NCI-H524 (cell line): ENCODE measurements at regions not wholly inside any gene's neighbourhood (a gene's known extent, or its start where the extent isn't known, plus 50 kb on each side); places are given as distances from the start of the nearest gene placed in this dataset.

Source experiments
- DNase-seq, 2 experiments: peaks; one replicate each; lab custom pipeline; 2025; lab: John Stamatoyannopoulos, UW

- DNase-seq = no peak
Observed at GRCh38 chr2:71839826-71840225, 307.8 kb downstream of the CYP26B1 start.

GRCh38 chr2:71834796-71835195 is 312.9 kb downstream of the CYP26B1 start:
- no peak for DNase-seq

GRCh38 chr2:71833855-71834560 is 313.7 kb downstream of the CYP26B1 start:
- no peak for DNase-seq

DNA sequence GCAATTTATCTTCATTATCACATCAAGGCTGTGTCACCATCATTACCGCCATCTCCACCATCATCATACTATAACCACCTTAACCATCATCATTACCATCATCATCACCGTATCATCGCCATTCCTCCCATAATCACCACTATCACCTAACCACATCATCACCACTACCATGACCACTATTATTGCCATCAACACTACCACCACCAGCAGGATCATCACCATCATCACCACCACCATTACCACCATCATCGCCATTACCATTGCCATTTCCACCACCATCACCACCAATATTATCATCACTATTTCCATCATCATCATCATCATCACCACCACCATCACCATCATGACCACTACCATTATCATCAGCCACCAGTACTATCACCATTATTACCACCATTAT is 314.4 kb downstream of the CYP26B1 start:
- DNase-seq = no peak

DNA sequence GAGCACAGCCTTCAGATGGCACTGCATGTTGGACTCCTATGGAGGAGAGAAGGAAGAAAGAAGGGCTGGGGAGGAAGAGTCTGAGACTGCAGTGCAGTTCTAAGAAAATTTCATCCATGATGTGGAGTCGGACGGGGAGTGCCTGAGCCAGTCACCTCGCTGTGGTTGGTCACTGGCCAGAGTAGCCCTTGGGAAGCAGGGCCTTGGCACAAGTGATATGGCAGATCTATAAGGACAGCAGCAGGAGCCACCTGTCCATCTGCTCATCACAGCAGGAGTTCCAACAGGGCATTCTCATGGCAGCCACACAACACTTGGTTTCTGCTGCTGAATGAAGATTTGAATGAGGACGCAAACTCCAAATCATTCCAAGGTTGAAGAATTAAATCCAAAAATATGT is 314.8 kb downstream of the CYP26B1 start:
- no peak for DNase-seq

DNA sequence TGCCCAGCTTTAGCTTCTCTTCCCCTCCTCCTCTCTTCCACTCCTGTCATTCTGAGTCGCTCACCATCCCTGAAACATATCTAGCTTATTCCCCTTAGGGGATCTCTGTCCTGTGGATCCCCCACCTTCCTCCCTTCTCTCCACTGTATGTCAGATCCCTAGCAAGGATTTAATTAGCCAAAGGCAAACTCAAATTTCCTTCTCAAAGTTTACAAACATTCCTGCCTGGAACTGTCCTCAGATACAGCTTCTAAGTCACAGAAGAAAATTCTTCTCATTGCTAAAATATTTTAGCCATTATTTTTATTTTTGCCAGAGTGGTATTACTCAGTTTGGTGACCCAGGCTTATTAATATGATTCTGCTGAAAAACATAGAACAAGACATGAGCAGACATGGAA is 315.3 kb downstream of the CYP26B1 start:
- no peak for DNase-seq

- no peak for DNase-seq
Observed at GRCh38 chr2:71831193-71831577, 316.5 kb downstream of the CYP26B1 start.

DNA sequence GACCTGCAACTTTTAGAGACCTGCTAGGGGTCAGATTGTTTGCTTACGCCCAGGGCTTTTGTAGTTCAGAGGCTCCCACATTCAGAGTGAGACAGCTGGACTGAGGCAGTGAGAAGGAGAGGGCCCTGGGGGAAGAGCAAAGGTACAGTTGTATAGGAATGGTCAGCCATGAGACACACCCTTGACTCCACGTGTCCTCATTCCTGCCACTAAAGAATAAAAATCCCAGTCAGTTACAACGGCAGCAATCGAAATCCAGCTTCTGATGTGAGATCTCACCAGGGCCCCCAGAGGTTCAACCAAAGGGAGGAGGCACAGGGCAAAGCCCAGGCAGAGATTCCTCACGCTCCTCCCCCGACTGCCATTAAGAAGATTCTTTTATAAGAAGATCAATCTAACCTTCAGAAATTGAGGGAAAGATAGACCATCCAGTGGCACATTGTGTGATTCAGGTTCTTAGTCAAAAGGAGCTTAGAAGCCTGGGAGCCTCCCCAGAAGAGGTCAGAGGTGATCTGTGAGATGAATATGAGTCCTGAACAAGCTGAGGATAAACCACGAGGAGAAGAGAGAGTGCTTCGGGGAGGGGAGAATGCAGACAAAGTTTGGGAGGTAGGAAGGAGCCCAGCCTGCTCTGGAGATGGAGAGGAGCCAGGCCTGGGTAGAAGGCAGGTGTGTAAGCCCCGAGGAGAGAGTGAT is 317.0 kb downstream of the CYP26B1 start:
- no peak for DNase-seq

GRCh38 chr2:71829008-71829407 is 318.7 kb downstream of the CYP26B1 start:
- DNase-seq = no peak

DNA sequence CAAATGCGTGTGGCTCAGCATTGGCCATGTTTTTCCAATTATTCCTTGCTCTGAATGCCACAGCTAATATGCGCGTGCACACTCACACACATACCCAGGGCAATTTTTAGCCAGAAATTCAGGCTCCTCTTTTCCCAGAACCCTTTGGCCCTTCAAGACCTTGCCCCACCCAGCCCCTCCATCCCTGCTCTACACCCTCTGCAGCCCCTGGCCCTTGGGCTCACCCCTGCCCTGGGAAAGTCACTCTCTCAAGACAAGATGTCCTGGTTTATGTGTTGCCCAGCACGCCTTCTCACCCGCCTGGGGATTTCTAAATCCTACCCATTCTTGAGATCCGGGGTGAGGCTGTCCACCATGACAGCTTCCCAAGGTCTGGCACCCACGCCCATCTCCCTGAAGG is 319.7 kb downstream of the CYP26B1 start:
- DNase-seq = no peak

GRCh38 chr2:71827524-71827901 is 320.1 kb downstream of the CYP26B1 start:
- peak in 1 of 2 experiments; percentile 8 for DNase-seq

- no peak for DNase-seq
Observed at GRCh38 chr2:71826826-71827523, 320.7 kb downstream of the CYP26B1 start.

- DNase-seq = no peak
Observed at GRCh38 chr2:71826299-71826698, 321.4 kb downstream of the CYP26B1 start.

DNA sequence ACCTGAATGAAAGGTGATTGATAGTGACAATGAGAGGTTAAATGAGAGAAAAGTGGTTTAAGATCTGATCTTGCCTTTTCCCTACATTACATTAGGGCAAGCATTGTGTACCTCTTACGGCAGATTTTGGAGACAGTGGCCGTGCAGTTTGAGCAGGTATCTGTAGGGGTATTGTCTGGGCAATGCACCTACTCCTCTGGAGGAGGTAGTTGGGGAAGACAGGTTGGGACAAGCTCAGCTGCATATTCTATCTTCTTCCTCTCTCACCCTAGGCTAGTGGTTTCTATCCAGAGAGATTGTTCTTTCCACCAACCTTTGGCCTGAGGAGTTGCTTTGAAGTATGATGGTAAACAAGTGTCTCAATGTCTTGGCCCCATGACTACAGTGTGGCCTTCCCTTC is 323.2 kb downstream of the CYP26B1 start:
- DNase-seq = no peak

- DNase-seq = no peak
Observed at GRCh38 chr2:71823526-71823925, 324.1 kb downstream of the CYP26B1 start.

GRCh38 chr2:71822463-71822862 is 325.2 kb downstream of the CYP26B1 start:
- no peak for DNase-seq

GRCh38 chr2:71821856-71822255 is 325.8 kb downstream of the CYP26B1 start:
- DNase-seq = no peak

- DNase-seq = no peak
Observed at GRCh38 chr2:71816815-71817214, 330.8 kb downstream of the CYP26B1 start.

DNA sequence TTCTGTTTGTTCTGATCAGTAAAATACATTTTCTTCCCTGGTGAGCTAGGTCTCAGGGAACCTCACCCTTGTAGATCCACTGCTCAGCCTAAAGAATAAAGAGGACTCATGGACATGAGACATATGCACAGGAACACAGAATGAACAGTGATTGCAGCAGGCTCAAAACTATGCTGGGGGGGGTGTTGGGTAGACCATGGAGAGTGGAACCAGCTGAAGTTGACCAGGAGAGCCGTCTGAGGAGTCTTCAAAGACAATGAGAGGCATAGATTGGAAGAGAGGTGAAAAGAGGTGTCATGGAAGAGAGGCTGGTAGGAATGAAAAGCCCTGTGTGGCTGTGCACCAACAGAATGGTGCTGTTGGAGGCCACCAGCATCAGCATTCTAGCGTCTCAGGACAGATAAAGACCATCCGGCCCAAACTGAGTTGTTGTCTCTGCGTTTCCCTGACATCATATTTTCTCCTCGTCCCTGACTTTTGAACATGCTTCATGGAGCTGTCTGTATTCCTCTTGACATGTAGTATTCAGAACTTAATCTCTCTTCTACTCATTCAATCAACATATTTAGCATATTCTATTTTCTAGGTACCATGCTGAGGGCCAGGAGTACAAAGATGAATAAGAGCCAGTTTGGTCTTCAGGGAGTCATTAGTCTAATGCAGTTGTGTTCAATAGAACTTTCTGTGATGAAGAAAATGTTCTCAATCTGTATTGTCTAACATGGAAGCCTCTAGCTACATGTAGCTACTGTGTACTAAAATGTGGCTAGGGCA is 331.8 kb downstream of the CYP26B1 start:
- no peak for DNase-seq

DNA sequence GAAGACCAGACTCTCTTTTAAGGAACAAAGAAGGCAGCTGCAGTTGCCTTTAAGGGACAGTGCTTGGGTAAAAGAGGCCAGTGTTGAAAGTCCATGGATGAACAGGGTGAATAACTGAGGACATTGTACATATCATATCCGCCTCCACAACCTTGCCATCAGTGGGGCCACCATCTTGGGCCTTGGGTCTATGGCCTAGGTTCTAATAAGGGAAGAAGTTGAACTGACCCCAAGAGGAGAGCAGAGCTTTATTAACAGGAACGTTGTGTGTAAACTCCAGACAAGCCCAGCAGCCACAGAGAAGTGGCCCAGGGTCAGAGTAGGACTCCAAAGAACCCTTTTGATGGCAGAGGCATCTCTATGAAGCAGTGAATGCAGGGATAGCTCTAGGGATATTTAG is 332.8 kb downstream of the CYP26B1 start:
- no peak for DNase-seq

DNA sequence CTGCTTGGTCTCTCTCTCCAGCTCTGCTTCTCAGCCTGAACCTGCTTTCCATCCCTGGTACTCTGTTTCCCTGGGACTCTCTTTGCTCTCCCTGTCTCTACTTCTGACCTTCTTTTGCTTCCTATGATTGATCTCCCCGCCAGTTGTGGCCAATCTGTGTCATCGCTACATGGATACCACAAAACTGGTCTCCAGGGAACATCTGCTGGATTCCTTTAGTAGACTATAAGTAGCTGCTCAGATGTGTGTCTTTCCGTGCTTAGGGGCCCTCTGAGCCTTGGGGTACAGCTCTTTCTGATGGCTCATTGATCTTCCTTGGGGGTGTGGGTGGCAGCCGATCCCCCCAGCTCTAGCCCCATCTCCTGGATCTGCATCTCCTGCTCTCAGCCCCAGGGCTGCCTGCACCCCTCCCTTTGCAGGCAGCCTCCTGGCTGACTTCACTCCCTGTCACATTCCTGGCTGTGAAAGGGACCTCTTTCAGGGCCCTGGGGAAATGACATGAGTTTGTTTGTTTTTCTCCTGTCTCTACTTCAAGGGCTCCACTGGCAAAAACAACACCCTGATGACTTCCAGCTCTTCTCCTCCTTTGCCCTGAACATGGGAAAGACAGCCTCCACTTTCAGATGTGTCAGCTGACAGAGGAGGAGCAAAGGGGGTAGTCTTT is 333.7 kb downstream of the CYP26B1 start:
- no peak for DNase-seq

DNA sequence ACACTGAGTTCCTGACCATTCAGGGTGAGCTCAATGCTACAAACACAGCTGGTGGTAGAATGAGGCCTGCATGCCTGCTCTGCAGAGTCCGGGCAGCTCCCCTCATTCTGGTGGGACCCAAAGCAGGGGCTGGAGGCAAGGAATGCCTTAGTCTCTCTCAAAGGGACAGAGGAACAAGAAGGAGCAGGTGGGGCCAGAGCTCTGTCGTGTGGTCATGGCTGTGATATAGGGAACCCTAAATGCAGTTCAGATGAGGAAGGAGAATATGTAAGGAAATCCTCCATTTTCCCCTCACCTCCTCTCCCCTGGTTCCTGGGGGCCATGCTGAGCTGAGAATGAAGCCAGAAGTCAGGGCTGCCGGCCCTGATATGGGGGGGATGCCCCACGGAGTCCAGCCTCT is 334.3 kb downstream of the CYP26B1 start:
- DNase-seq = no peak
